ENCODE measurements at regions not wholly inside any gene's neighbourhood (a gene's known extent, or its start where the extent isn't known, plus 50 kb on each side); places are given as distances from the start of the nearest gene placed in this dataset.

GRCh38 chr11:19398772-19399527 is 158.2 kb upstream of the E2F8 start:
- DNase-seq, result no peak
- in situ Hi-C loops (cut with MboI; ENCODE audit: low pct_unique_long_range_greater_than_20kb, low sequenced_read_pairs), result no loop called here

- in situ Hi-C loops (cut with MboI; ENCODE audit: low pct_unique_long_range_greater_than_20kb, low sequenced_read_pairs), result no loop called here
- DNase-seq, result no peak
These were observed 157.5 kb upstream of the E2F8 start for GRCh38 chr11:19398273-19398672.

- no peak for DNase-seq
- in situ Hi-C loops (cut with MboI; ENCODE audit: low pct_unique_long_range_greater_than_20kb, low sequenced_read_pairs), result no loop called here
These were observed 154.3 kb upstream of the E2F8 start for GRCh38 chr11:19395050-19395449.

GRCh38 chr11:19394525-19395016 is 153.8 kb upstream of the E2F8 start:
- in situ Hi-C loops (cut with MboI; ENCODE audit: low pct_unique_long_range_greater_than_20kb, low sequenced_read_pairs), result no loop called here
- DNase-seq, result no peak

- in situ Hi-C loops (cut with MboI; ENCODE audit: low pct_unique_long_range_greater_than_20kb, low sequenced_read_pairs), result no loop called here
- DNase-seq, result no peak
These were observed 153.2 kb upstream of the E2F8 start for GRCh38 chr11:19393941-19394340.

GRCh38 chr11:19392847-19393518 is 152.2 kb upstream of the E2F8 start:
- no peak for DNase-seq
- in situ Hi-C loops (cut with MboI; ENCODE audit: low pct_unique_long_range_greater_than_20kb, low sequenced_read_pairs), result no loop called here

- in situ Hi-C loops (cut with MboI; ENCODE audit: low pct_unique_long_range_greater_than_20kb, low sequenced_read_pairs), result no loop called here
- no peak for DNase-seq
These were observed 151.6 kb upstream of the E2F8 start for GRCh38 chr11:19392321-19392720.

GRCh38 chr11:19391652-19392051 is 150.9 kb upstream of the E2F8 start:
- DNase-seq, result no peak
- in situ Hi-C loops (cut with MboI; ENCODE audit: low pct_unique_long_range_greater_than_20kb, low sequenced_read_pairs), result no loop called here

- no peak for DNase-seq
- in situ Hi-C loops (cut with MboI; ENCODE audit: low pct_unique_long_range_greater_than_20kb, low sequenced_read_pairs), result no loop called here
These were observed 150.3 kb upstream of the E2F8 start for GRCh38 chr11:19391026-19391425.

GRCh38 chr11:19389787-19390303 is 149.1 kb upstream of the E2F8 start:
- no peak for DNase-seq
- in situ Hi-C loops (cut with MboI; ENCODE audit: low pct_unique_long_range_greater_than_20kb, low sequenced_read_pairs), result no loop called here

- no peak for DNase-seq
- in situ Hi-C loops (cut with MboI; ENCODE audit: low pct_unique_long_range_greater_than_20kb, low sequenced_read_pairs), result no loop called here
These were observed 141.4 kb upstream of the E2F8 start for GRCh38 chr11:19382131-19382611.

- in situ Hi-C loops (cut with MboI; ENCODE audit: low pct_unique_long_range_greater_than_20kb, low sequenced_read_pairs), result no loop called here
- DNase-seq, result no peak
These were observed 139.6 kb upstream of the E2F8 start for GRCh38 chr11:19380375-19380774.

GRCh38 chr11:19379465-19379864 is 138.7 kb upstream of the E2F8 start:
- in situ Hi-C loops (cut with MboI; ENCODE audit: low pct_unique_long_range_greater_than_20kb, low sequenced_read_pairs), result no loop called here
- no peak for DNase-seq

GRCh38 chr11:19378814-19379213 is 138.1 kb upstream of the E2F8 start:
- in situ Hi-C loops (cut with MboI; ENCODE audit: low pct_unique_long_range_greater_than_20kb, low sequenced_read_pairs), result no loop called here
- no peak for DNase-seq

- DNase-seq, result no peak
- in situ Hi-C loops (cut with MboI; ENCODE audit: low pct_unique_long_range_greater_than_20kb, low sequenced_read_pairs), result no loop called here
These were observed 137.1 kb upstream of the E2F8 start for GRCh38 chr11:19377881-19378280.

- no peak for DNase-seq
- in situ Hi-C loops (cut with MboI; ENCODE audit: low pct_unique_long_range_greater_than_20kb, low sequenced_read_pairs), result no loop called here
These were observed 134.7 kb upstream of the E2F8 start for GRCh38 chr11:19375440-19375839.

- DNase-seq, result no peak
- in situ Hi-C loops (cut with MboI; ENCODE audit: low pct_unique_long_range_greater_than_20kb, low sequenced_read_pairs), result no loop called here
These were observed 133.4 kb upstream of the E2F8 start for GRCh38 chr11:19374151-19374569.

- in situ Hi-C loops (cut with MboI; ENCODE audit: low pct_unique_long_range_greater_than_20kb, low sequenced_read_pairs), result no loop called here
These were observed 131.6 kb upstream of the E2F8 start for GRCh38 chr11:19372381-19372780.

GRCh38 chr11:19370100-19370861 is 129.5 kb upstream of the E2F8 start:
- no peak for DNase-seq
- in situ Hi-C loops (cut with MboI; ENCODE audit: low pct_unique_long_range_greater_than_20kb, low sequenced_read_pairs), result no loop called here

More at GRCh38 chr11:19372381-19372780, 131.6 kb upstream of the E2F8 start:
- DNase-seq, result no peak

Data from KBM-7 (cell line).